DMS114 treated with DMSO at 0.1 percent for 48 hours (cell line): ENCODE measurements at regions not wholly inside any gene's neighbourhood (a gene's known extent, or its start where the extent isn't known, plus 50 kb on each side); places are given as distances from the start of the nearest gene placed in this dataset.

Experiments
- DNase-seq: peaks from one replicate; lab custom pipeline; 2025; ENCODE audit not compliant: unreplicated experiment; lab: John Stamatoyannopoulos, UW

DNA sequence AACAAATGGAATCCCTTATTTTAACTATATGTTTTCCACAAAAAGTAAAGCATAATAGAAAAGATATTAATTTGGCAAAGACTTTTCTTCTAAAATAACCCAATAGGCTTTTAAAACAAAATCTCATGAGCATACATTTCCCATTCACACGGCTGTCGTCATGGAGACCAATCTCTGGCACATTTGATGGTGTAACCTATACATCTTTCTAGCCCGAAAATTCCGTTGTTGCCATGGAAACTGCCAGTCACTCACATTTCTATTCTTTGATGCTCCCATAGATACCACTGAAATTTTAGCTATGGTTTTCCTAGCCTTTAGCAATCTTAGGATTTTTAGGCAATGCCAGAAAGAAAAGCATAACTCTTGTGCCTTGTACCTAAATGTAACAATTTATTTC is 262.9 kb upstream of the TRPM3 start:
- no peak for DNase-seq

DNA sequence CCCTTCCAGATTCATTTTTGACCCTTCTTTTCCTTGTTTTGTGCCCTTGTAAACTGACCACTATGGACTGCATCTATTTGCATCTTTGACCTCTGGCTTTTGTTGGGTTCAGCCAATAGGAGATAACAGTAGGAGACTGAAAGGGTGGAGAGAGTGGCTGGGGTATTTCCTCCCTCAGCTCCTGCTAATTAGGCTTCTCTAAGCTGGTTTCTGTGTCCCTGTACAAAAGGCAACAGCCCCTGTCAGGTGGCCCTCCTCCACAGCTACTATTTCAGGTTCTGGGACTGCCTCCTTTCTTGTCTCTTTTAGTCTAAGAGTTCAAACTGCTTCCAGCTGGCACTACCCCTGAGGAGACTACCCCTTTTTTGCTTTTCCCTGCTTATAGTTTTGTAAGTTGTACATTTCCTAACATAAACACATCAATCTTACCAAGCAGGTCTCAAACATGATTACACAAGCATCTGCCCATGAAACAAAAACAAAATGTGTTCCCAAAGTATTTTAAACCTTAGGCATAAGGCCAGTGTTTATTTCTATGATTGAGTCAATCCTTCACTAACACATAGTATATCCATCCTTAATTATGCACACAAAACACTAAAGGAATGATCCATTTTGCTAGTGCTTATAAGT is 262.0 kb upstream of the TRPM3 start:
- no peak for DNase-seq

DNA sequence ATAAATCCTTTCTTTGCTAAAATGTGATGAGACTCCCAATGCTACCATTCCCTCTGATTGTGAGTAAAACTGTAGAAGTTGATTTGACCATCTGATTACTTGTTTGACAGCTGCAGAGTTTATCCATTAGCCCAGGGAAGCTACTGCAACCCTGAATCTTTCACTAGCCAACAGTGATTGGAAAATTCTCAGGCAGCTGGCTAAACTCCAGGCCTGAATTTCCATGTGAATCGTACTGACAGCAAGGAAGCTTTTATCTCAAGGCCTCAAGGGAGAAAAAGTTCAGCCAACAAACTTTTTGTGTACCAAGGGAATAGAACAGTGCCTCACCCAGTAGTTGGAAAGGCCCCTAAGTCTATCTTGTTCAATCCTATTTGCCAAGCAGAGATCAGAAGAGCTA is 246.7 kb upstream of the TRPM3 start:
- DNase-seq: no peak

DNA sequence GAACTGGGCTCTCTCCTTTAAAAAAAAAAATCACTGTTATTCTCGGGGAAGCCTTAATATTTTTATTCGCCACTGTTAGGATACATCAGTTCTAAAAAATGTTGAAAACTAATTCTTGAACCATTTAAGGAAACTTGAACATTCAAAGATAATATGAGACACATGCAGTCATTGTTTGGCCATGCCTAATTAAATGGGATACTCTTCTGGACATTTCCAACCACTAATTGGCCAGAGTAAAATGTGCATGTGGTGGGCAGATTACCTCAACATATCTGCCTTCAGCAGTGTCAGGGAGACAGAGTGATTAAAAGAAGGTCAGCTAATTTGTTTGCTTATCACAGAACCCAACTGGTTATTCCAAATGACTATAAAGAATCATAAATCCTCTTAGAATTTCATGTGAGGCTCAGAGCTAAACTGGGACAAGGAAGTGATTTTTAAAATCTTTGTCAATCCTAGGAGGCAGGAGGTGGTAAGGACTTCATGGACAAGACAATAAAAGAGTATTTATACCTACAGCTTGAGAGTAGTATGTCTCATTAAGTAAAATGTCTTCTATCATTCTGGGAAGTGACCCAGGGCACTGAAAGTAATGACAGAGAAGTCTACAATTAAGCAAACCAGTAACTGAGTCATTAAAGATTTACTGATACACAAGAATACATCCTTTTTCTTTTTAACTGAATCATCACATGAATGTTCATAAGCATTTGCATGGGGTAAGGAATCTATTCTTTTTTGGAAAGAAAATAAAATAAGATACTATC is 242.9 kb upstream of the TRPM3 start:
- no peak for DNase-seq

DNA sequence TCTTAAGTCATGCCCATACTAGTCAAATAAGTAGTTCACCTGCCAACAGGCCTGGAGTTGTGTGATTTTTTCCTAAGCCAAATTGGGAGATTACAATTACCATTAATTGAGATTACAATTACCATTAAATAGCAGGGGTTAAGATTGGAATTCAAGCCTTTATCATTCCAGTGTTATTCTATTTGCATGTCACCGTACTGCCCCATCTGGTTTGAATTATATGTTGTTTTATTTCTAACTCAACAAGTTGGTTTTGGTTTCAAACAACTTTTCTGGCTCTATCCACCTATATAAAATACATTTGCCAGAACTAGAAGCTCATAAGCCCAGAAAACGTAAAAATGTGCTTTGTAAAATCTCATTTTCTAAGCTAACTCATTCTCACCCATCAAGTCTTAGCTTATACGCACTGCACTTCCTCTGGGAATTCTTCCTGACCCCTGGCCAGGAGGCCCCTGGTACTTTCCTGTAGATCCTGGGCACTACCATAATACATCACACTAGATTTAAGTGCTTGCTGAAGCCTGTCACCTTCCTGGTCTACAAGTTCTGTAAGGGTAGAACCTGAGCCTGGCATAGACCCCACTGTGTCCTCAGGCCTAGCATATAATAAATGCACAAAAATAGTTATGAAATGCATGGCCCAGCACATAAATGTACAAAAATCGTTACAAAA is 242.0 kb upstream of the TRPM3 start:
- no peak for DNase-seq

DNA sequence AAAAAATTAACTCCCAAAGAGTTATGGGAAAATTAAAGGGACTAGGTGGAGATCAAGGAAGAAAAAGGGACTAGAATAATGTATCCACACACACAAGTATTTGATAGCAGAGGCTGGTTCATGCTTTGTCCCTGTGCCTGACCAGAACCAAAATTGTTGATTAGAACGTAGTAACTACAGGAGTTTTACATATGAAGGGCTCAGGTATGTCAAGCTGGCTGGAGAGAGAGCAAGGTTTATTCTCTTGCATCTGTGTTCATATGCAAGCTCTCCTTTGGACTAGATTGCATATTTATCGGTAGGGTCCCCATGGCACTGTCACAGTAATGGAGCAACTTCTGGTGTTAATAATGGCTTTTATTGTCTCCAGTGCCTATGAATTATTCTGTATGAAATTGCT is 239.9 kb upstream of the TRPM3 start:
- DNase-seq: no peak

DNA sequence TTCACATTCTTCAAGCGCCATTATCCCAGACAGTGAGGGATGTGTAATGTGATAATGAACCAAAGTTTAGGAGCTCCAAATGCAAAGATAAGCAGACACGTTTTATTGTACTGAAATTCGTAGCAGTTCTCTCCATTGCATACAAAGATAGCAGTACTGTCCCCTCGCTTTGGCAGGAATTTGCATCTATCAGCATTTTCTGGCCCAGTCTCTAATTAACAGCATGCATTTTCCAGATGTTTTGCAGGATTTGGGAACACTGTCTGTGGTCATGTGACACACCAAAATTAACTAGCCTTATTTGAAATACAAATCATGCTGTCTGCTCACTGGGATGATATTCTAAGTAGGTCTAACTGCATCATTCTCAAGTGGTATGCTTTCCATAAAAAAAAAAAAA is 235.9 kb upstream of the TRPM3 start:
- no peak for DNase-seq

DNA sequence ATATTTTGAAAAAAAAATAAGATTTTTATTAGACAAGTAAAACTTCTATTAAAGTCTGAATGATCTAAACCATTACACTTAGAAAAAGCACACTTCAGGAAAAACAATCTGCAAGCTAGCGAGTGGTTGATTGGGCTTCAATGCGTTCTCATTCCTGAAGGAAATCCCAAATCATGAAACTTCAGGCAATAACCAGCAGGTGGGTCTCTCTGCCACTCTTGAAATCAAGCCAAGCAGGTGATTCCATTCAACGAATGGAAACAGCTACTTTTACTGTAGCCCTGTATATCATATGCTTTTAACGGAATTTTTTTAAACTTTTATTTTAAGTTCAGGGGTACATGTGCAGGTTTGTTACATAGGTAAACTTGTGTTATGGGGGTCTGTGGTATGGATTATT is 234.5 kb upstream of the TRPM3 start:
- DNase-seq: no peak

DNA sequence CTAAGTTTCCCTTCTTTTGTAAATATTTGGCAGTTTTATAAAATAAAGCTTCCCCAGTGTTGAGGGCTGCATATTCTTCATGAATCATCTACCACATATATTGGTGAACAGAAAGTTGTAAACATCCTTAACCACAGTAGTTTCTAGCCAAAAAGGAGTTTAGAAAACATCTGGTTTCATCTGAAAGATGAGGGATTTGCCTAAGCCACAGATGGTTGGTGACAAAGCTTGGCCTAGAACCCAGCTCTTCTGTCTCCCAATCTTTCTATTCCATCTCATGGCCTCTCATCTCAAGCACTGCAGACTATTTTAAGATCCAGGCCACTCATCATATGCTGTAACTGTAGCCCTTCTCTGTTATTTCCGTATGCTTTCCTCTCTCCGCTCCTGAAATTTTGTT is 232.3 kb upstream of the TRPM3 start:
- no peak for DNase-seq

DNA sequence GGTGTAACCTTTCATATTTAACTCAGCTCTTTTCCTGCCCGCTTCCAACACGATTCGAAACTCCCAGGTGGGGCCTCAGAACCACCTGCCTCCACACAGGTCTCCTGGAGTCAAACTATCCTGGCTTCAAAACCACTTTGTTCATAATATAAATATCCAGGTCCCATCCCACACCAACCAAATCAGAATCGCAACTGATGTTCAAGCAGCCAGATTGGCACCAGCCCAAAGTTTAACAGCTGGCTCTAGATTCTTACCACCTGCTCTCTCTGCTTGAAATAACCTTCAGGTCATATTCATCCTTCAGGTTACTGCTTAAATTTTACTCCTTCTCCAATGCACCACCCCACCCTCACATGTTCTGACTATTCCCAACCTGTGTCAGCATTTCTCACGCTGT is 231.4 kb upstream of the TRPM3 start:
- no peak for DNase-seq

DNA sequence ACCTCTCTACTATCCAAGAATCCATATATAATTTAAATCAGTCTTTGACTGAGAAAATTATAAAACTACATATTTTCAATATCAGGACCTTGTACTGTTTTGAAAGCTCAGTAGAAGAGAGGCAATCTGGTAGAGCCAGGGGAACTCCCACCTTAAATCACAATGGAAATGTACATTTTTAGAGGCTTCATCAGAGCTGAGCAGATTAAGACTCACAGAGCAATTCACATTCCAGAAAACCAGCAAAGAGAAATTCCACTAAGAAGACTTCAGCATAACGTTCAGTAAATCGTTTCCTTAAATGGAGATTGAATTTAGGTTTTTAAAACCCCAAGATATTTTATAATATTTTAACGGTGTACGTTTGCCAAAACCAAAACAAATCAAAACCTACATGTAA is 227.8 kb upstream of the TRPM3 start:
- no peak for DNase-seq

DNA sequence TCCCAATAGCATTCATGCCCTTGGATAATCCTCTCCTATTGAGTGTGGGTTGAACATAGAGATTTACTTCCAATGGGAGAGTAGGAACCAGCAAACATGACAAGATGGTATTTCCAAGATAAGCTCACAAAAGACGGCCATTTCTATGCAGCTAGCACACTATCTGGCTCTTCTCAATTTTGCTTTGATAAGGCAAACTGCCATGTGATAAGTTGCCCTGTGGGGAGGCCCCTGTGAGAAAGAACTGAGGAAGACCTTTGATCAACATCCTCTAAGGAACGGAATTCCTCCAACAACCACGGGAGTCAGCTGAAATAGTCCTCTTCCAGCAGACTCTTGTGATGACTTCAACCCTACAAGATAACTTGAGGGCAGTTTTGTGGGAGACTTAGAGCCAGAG is 211.9 kb upstream of the TRPM3 start:
- DNase-seq: no peak

DNA sequence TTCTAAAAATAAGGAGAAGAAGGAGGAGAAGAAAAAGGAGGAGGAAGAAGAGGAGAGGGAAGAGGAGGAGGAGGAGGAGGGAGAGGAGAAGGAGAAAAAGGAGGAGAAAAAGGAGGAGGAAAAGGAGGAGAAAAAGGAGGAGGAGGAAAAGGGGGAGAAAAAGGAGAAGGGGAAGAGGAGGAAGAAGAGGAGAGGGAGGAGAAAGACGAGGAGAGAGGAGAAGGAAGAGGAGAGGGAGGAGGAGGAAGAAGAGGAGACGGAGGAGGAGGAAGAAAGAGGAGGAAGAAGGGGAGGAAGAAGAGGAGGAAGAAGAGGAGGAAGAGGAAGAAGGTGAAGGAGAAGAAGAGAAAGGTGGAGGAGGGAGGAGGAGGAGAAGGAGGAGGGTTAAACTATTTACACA is 210.2 kb upstream of the TRPM3 start:
- no peak for DNase-seq

DNA sequence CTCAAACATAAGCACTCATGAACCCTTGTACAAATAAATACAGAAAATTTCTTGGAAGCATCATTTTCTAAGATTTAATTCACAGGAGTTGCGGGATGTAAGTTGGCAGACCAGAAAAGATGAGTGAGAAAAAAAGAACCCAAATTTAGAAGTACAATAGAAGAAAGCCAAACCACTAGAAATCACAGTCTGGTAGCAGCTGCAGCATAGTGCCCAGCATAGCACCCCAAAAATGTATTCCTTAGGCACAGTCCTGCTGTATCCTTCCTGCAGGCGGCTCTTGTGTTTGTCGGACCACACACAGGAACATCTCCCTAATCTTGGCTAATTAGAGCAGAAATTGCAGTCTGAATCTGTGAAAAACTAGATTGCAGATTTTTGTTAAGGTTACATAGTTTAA is 208.5 kb upstream of the TRPM3 start:
- DNase-seq: no peak

DNA sequence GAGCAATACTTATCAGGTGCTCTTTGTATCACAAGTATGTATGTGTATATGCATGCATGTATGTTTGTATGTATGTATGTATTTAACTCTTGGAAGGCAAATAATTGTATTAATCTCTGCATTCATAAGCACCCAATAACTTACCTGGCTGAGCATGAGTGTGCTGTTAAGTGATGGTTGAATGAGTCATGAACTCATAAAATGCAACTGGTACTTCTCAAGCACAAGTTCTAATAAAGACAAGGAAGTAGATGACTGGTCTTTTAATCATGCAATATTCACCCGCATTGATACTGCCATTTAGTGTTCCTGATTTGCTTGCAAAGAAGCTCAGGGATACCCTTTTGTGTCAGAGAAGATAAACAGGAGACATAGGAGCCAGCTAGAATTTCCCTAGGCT is 204.9 kb upstream of the TRPM3 start:
- no peak for DNase-seq

DNA sequence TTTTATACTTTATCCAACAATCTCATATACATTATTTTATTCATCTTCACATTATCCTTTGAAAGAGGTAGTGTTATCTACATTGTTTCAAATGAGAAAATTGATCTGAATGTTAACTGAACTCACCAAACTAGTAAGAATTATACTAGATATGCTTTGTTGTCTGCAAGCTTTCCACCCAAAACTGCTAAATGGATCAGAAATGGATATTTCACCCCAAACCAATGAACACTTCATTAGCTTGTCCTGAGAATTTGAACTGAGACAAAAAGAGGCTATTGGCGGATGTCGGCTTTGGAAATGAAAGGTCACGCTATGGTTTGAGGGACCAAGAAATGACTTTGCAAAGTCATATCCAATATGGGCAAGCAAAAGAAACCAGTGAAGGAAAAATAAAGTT is 201.9 kb upstream of the TRPM3 start:
- DNase-seq: no peak

DNA sequence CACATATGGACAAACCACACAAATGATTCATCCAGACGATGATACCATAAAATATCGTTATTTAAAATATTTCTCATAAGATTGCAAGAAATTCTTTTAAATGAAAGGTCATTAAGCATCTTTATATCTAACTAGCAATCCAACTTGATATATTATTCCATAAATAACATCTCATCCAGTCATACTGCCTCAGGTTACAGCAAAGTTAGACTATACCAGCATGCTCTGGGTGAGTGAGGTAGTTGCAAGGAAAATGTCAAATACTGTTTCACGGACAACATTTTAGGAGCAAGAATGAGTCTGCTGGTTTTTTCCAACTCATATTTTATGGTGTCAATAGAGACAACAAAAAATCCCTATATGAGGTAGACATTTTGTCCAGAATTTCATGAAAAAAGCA is 200.9 kb upstream of the TRPM3 start:
- DNase-seq: no peak

DNA sequence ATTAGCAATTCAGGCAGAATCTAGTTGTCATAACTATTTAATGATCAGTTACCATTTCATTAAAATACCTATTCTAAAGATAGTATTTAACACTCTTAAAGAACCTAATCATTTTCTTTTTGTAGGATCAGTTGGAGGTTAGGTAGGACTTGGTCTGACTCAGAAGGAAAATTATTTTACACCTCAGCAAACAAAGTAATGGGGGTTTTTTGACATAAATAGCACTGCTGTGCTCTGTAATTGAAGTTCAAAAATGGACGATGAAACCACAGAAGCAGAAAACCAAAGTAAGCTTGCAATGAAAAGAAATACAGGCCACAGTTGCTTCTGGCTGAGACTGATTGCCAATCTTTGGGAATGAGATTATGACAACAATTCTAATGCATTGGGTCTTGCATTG is 187.0 kb upstream of the TRPM3 start:
- DNase-seq: no peak

DNA sequence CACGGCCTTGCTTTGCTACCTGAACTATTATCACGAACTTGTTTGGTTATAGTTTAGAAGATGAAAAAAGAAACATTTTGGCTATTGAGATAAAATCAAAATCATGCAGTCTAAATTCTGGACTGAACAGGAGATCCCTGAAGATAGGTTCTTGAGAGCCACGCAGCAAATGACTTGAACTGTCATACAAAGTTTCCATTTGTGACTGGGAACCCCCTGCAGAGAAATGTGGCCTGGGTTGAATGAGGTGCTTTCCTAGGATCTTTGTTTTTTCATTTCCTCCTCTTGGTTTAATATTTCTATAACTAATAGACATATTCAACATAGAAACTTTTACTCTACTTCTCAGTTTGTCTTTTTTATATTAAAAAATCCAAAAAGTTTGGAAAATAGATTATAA is 184.7 kb upstream of the TRPM3 start:
- DNase-seq: no peak

DNA sequence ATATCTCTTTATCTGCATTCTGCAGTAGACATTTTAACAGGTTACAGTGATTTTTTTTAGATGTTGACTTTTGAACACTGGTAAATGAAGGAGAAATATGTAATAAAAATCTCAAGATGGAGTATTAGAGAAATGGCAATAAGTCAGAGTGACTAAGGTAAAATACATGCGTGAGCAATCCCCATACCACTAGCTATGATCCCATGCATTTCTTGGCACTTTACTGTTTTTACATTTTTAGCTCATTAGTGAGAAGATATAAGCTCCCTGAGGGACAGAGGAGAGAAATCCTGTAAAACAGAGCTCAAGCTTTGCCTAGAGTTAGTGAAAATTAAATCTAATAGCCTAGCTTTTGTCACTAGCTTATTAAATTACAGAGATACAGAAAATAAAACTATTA is 181.9 kb upstream of the TRPM3 start:
- DNase-seq: no peak

DNA sequence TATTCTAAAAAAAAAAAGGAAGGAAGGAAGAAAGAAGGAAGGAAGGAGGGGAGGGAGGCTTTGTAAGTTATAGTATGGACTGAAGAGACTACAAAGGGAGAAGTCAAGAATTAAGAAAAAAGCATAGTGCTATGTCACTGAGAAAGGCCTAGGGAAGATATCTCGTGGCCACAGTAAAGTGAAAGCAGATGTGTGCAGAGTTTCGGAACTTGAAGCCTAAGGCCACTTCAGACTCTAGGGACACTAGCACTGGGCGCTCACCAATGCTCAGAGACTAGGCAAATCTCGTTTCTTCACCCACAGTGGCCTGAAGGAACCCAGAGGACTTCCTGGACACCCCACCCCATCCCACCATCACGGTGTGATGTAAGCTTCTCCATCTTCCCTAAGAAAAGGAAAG is 181.4 kb upstream of the TRPM3 start:
- DNase-seq: no peak

DNA sequence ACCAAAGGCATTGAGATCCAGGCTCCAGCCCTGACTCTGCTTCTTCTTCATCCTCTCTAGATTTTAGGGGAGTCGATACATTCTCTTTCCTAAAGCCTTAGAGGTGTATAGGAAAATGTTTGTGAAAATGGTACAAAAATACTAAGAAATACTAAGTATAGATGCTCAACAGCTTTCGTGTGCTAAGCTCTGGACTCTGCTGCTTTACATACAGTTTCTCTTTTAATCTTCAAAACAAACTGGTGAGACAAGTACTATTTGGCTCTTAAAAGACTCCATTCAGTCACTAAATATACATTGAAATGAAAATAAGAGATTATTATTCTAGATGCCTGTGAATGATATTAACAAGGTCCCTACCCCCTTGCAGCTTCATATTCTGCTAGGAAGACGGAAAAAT is 174.5 kb upstream of the TRPM3 start:
- DNase-seq: no peak

DNA sequence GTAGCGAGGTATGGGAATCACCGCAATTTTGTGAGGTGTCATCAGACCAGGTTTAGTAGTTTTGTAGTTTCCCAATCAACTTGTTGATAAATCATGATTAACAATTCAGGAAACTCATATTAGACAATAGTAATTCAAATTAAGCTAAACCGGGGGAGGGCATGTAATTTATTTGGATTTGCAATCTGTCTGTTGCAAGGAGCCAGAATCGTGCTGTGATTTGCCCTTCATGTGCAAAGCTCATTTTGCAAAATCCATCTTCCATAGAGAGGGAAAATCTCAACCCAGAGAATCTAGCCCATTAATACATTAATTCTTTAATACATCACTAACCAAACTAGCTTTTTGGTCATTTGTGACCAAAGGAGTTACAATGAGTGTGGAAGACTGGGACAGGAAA is 164.7 kb upstream of the TRPM3 start:
- DNase-seq: no peak
